Smooth muscle cell (in vitro differentiated cells): ENCODE measurements at regions not wholly inside any gene's neighbourhood (a gene's known extent, or its start where the extent isn't known, plus 50 kb on each side); places are given as distances from the start of the nearest gene placed in this dataset.

Experiments used
- DNase-seq: peaks from one replicate; lab custom pipeline; 2025; ENCODE audit not compliant: unreplicated experiment; lab: John Stamatoyannopoulos, UW
- H2AFZ ChIP-seq: fragments of 200-600 bp; sonication (generic); 2 replicates; pipeline ENCODE4 v1.6.0; 2016; ENCODE audit warnings: antibody characterized with exemption, low read depth, mild to moderate bottlenecking
- H3F3A ChIP-seq: fragments of 200-600 bp; sonication (generic); 2 replicates; pipeline ENCODE4 v1.6.0; 2017; ENCODE audit warnings: antibody characterized with exemption, low read depth
- H3K27ac ChIP-seq: fragments of 200-600 bp; sonication (generic); 2 replicates; pipeline ENCODE4 v1.5.1; 2016; ENCODE audit warnings: low read depth, mild to moderate bottlenecking
- H3K27me3 ChIP-seq: fragments of 200-600 bp; sonication (generic); 2 replicates; pipeline ENCODE4 v1.6.1; 2016; ENCODE audit warnings: low read depth, mild to moderate bottlenecking
- H3K36me3 ChIP-seq: fragments of 200-600 bp; sonication (generic); 2 replicates; pipeline ENCODE4 v1.5.1; 2016; ENCODE audit warnings: low read depth
- H3K4me1 ChIP-seq: fragments of 200-600 bp; sonication (generic); 2 replicates; pipeline ENCODE4 v1.5.1; 2016; ENCODE audit warnings: low read depth
- H3K4me2 ChIP-seq: fragments of 200-600 bp; sonication (generic); 2 replicates; pipeline ENCODE4 v1.6.0; 2016; ENCODE audit warnings: mild to moderate bottlenecking
- H3K4me3 ChIP-seq: fragments of 200-600 bp; sonication (generic); 2 replicates; pipeline ENCODE4 v1.5.1; 2016; ENCODE audit warnings: mild to moderate bottlenecking
- H3K79me2 ChIP-seq: fragments of 200-600 bp; sonication (generic); 2 replicates; pipeline ENCODE4 v1.6.0; 2016; ENCODE audit warnings: low read depth, mild to moderate bottlenecking
- H3K9ac ChIP-seq: fragments of 200-600 bp; sonication (generic); 2 replicates; pipeline ENCODE4 v1.6.0; 2016; ENCODE audit warnings: low read depth
- H3K9me3 ChIP-seq: fragments of 200-600 bp; sonication (generic); replicated peaks from 2 replicates; pipeline ENCODE4 v1.5.1; 2016; ENCODE audit warnings: low read depth
- H4K20me1 ChIP-seq: fragments of 200-600 bp; sonication (generic); 2 replicates; pipeline ENCODE4 v1.6.0; 2016; ENCODE audit warnings: low read depth
- WGBS: methylation state at CpG from one replicate; pipeline ENCODE4 v1.1.7; 2016; ENCODE audit warnings: low lambda C conversion rate; 5-methylcytosine and 5-hydroxymethylcytosine counted together
- TF ChIP-seq, protein P1 (sequence below): fragments of 200-600 bp; sonication (generic); IDR thresholded peaks from 2 replicates; pipeline ENCODE4 v1.5.1; 2017; ENCODE audit warnings: borderline replicate concordance, mild to moderate bottlenecking, antibody characterized with exemption; ENCODE audit not compliant: insufficient read depth, poor library complexity, severe bottlenecking

DNA sequence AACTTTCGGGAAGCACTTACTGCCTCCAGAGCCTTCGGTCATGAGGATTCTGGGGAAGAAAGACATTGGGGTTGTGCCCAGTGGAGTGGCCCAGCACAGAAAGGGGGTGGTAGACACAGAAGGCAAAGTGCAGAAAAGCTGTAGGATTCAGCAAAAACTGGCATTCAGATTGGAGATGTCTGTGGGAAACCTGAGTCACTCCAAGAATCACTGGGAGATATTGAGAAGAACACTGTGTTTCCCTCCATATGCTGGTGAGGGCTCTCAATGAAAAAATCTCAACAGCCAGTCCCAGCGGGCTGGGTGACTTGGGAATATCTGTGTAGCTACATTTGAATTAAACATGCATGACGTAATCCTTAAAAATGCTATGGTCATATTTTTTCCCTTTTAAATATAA, 61.2 kb upstream of the RCN1 start:
- no peaks in the 10 kb centered on the region for H3K36me3 ChIP-seq
- no peak overlapping the region for H3K9ac ChIP-seq
- no peak overlapping the region for H3K4me2 ChIP-seq
- H3F3A ChIP-seq = no peaks in the 10 kb centered on the region
- H3K79me2 ChIP-seq = no peaks in the 10 kb centered on the region
- H3K4me3 ChIP-seq = no peak overlapping the region
- no peak overlapping the region for H2AFZ ChIP-seq
- no peak overlapping the region for H3K27ac ChIP-seq
- H3K27me3 ChIP-seq = no peaks in the 10 kb centered on the region
- no peaks in the 10 kb centered on the region for H3K4me1 ChIP-seq
- TF ChIP-seq, protein P1, sequence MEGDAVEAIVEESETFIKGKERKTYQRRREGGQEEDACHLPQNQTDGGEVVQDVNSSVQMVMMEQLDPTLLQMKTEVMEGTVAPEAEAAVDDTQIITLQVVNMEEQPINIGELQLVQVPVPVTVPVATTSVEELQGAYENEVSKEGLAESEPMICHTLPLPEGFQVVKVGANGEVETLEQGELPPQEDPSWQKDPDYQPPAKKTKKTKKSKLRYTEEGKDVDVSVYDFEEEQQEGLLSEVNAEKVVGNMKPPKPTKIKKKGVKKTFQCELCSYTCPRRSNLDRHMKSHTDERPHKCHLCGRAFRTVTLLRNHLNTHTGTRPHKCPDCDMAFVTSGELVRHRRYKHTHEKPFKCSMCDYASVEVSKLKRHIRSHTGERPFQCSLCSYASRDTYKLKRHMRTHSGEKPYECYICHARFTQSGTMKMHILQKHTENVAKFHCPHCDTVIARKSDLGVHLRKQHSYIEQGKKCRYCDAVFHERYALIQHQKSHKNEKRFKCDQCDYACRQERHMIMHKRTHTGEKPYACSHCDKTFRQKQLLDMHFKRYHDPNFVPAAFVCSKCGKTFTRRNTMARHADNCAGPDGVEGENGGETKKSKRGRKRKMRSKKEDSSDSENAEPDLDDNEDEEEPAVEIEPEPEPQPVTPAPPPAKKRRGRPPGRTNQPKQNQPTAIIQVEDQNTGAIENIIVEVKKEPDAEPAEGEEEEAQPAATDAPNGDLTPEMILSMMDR = no peak
- H3K9me3 ChIP-seq = no peaks in the 10 kb centered on the region
- no peaks in the 10 kb centered on the region for H4K20me1 ChIP-seq
- 93% methylated on average over 4 of the region's 4 CpGs for WGBS
- no peak for DNase-seq

DNA sequence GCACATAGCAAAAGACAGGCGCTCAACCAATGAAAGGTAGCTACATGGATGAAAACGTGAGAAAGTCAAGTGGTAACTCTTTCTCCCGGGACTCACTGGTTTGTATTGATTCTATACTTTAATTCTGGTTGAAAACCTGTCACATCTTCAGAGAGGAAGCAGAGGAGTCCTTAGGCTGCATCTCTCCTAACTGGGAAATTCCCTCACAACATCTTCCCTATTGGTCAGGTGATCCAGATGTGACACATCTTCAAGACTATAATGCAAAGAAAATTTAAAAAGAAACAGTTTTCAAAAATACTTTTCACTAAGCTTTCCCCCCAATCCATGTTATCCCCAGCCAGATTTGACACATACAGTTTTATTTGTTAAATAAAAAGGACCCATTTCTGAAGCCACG, 62.7 kb upstream of the RCN1 start:
- WGBS = 80% methylated on average over 4 of the region's 4 CpGs
- no peak for DNase-seq
- Histone ChIP-seq H3K9ac (no peak overlapping the region), H4K20me1 (no peaks in the 10 kb centered on the region), H3K27ac (no peak overlapping the region), H3K4me3 (no peak overlapping the region), H3K4me2 (no peak overlapping the region), H3K4me1 (no peaks in the 10 kb centered on the region), H3K36me3 (no peaks in the 10 kb centered on the region), H3K79me2 (no peaks in the 10 kb centered on the region), H2AFZ (no peak overlapping the region), H3K9me3 (no peaks in the 10 kb centered on the region), H3K27me3 (peaks cover 5% of the 10 kb centered on the region), H3F3A (no peaks in the 10 kb centered on the region)
- TF ChIP-seq, protein P1 = no peak

DNA sequence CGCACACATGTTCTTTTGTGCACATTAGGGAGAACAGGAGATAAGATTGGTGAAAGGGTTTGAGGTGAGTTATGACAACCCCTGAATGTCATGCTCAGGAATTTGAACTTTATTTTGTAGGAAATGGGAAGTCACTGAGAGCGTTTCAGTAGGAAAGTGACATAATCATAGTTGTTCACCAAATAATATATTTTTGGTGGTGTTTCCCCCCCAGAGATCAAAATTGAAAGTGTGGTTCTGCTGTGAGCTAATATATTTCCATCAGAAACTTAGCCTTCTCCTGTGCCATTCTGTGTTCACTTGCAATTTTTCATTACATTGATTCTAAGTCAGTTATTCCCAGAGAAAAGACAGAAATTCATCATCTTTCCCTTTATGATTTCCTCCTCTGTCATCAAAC, 64.1 kb upstream of the RCN1 start:
- DNase-seq = no peak
- no peaks in the 10 kb centered on the region for H3F3A ChIP-seq
- peaks cover 17% of the 10 kb centered on the region for H3K27me3 ChIP-seq
- no peaks in the 10 kb centered on the region for H3K79me2 ChIP-seq
- no peaks in the 10 kb centered on the region for H3K9me3 ChIP-seq
- TF ChIP-seq, protein P1 = no peak
- no peak overlapping the region for H3K4me3 ChIP-seq
- H3K4me2 ChIP-seq = no peak overlapping the region
- H3K9ac ChIP-seq = no peak overlapping the region
- 93% methylated on average over 2 of the region's 2 CpGs for WGBS
- no peaks in the 10 kb centered on the region for H3K4me1 ChIP-seq
- no peaks in the 10 kb centered on the region for H3K36me3 ChIP-seq
- H3K27ac ChIP-seq = no peak overlapping the region
- no peaks in the 10 kb centered on the region for H4K20me1 ChIP-seq
- H2AFZ ChIP-seq = no peak overlapping the region

DNA sequence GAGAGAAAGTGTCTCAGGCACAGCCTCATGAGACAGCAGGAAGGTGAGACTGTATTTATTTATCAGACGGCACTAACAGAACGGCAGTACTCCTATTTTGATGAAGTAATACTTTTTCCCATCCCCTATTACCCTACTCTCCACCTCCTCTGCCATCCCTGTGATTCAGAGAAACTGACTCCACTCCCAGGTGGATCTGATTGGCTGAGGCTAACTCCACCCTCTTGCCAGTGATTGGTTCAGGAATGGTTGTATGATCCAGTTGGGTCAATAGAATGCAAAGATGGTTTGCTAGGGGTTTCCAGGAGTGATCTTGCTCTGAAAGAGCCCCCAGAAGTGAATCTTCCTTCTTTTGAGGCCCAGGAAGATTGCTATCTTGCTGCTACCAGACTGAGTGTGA, 65.9 kb upstream of the RCN1 start:
- no peaks in the 10 kb centered on the region for H3K9me3 ChIP-seq
- no peak overlapping the region for H3K9ac ChIP-seq
- H3K4me1 ChIP-seq = no peaks in the 10 kb centered on the region
- H3K36me3 ChIP-seq = no peaks in the 10 kb centered on the region
- H3K4me2 ChIP-seq = no peak overlapping the region
- no peaks in the 10 kb centered on the region for H4K20me1 ChIP-seq
- DNase-seq = no peak
- no peak overlapping the region for H2AFZ ChIP-seq
- TF ChIP-seq, protein P1 = no peak
- H3K27me3 ChIP-seq = peaks cover 19% of the 10 kb centered on the region
- no peaks in the 10 kb centered on the region for H3F3A ChIP-seq
- no peaks in the 10 kb centered on the region for H3K79me2 ChIP-seq
- 100% methylated on average over 2 of the region's 2 CpGs for WGBS
- H3K4me3 ChIP-seq = no peak overlapping the region
- no peak overlapping the region for H3K27ac ChIP-seq
